ENCODE measurements at regions not wholly inside any gene's neighbourhood (a gene's known extent, or its start where the extent isn't known, plus 50 kb on each side); places are given as distances from the start of the nearest gene placed in this dataset.

DNA sequence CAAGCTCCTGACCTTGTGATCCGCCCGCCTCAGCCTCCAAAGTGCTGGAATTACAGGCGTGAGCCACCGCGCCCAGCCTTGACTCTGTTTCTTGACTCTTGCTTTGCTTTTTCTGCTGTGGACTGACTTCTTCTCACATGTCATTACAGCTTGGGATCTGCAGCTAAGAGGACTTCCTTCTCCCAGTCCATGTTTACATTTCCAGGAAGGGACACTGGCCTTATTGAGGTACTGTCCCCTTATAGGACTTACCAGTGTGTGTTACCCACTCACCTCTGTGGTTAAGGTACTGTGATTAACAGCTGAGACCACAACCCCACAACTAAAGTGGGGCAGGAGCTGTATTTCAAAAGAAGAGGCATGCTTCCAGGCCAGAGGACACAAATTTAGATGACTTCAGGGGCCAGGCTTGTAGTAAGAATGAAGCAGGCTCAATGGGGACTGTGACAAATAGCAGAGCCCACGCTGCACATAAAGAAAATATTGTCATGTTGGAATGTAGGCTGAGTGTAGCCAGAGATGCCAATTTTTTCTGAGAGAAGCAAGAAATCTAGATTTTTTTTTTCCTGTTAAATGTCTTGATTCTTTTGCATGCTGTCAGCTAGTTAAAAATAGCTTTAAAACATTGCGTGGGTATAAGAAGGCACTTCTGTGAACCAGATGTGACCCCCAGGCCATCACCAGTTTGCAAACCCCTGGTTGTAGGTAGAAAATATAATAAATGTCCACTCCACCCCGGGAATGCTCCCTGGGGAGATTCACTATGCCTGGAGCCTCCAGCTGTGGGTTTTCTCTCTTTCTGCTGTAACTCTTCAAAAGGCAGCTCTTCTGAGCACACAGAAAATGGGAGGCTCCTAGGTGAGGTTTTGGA is 75.0 kb downstream of the PTPDC1 start:
- no peak for DNase-seq

DNA sequence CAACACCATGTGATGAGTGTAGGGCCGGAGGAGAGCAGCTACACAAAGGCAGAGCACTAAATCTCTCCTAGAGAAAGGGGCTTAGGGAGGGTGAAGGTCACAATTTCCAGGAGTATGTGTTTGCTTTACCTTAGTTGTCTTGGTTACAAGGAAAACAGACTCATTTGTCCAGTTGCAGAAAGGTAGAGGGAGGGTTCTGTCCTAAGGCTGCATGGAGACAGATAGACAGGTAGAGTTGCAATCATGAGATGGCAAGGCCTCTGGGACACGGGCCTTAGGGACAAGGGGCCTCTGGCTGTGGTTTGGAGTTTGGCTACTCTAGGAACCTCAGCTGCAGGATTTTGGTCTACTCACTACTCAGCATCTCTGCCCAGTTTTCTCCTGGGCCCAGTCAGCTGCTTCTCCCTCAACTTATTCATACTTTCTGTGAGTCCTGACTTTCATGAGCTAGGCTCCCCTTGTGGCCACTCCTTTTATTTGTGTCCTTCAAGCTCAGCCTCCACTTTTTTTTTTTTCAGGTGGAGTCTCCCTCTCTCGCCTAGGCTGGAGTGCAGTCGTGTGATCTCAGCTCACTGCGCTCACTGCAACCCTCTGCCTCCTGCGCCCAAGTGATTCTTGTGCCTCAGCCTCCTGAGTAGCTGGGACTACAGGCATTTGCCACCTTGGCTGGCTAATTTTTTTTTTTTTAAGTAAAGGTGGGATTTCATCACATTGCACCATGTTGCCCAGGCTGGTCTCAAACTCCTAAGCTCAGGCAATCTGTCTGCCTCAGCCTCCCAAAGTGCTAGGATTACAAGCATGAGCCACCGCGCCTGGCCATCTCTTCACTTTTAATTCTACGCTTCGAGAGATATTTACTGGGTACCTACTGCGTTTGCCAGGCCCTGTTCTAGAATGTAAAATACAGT is 76.6 kb downstream of the PTPDC1 start:
- DNase-seq, result no peak

DNA sequence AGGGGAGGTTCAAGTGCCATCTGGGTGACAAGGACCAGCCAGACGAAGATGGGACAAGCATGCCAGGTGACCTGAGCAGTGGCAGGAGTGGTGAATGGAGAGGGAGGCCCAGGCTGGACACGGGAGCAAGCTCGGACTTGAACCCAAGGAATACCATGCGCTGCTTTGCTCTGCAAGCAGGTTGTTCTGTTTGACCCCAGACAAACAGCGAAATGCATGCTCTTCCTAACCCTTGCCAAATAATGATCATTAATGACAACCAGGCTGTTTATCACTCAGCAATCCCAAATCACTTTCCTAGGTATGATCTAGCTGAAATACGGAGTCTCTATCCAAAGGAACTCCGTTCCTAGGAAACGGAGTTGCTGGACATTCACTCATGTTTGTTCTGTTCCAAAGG is 77.4 kb downstream of the PTPDC1 start:
- no peak for DNase-seq

DNA sequence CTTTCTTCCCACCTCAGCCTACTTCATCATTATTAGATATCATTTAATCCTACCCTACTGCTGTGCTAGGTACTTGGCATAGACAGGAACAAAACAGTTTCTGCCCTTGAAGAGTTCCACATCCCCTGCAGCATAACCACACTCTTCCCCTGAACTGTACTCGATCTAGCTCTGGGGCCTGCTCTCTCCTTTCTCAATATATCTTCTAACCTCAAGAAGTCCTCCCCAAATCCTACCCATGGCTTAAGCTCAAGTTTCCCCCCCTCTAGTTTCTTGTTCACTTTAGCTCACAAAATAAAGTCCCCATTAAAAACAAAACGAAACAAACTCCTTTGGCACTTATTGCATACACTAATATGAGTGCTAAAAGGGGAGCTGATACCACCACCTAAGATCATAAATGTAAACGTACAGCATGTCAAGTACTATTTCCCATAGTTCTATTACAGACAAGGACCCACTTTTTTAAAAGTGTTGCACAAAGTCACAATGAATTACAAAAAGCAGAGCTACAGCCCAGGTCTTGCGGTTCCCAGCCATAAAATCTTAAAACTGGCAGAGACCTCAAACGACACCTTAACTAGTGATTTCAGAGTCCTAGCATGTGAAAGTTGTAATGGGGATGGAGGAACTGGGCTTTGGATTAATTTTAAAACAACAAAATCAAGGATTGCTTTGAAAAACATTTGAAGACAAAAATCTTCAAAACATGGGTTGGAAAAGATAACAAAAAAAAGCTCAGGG is 80.7 kb downstream of the PTPDC1 start:
- DNase-seq, result no peak

DNA sequence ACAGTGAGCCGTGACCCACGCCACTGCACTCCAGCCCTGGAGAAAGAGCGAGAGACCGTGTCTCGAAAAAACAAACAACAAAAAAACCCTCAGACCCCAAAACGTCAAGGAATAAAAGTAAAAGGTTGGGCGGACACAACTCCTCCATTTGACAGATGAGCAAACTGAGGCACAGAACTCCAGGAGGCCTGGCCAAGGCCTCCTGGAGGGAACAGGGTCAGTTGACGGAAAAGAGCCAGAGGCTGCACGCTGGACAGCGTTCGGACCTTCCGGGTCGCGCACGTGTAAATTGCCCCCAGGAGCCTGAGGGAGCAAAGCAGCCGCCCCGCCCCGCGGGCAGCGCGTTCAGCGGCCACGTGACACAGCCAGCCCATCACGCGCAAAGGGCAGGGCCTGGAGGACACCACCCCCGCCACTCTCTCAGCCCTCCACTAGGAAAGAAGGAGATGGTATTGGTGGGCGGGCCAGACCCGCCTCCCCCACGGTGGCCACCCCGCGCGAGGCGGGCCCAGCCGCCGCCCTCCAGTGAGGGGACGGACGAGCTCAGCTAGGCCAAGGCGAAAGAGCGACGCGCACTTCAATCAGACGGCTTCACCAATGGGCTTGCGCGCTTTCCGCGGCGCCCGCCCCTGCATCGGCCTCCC is 81.5 kb downstream of the PTPDC1 start:
- peak; percentile 86 to 92 for DNase-seq

DNA sequence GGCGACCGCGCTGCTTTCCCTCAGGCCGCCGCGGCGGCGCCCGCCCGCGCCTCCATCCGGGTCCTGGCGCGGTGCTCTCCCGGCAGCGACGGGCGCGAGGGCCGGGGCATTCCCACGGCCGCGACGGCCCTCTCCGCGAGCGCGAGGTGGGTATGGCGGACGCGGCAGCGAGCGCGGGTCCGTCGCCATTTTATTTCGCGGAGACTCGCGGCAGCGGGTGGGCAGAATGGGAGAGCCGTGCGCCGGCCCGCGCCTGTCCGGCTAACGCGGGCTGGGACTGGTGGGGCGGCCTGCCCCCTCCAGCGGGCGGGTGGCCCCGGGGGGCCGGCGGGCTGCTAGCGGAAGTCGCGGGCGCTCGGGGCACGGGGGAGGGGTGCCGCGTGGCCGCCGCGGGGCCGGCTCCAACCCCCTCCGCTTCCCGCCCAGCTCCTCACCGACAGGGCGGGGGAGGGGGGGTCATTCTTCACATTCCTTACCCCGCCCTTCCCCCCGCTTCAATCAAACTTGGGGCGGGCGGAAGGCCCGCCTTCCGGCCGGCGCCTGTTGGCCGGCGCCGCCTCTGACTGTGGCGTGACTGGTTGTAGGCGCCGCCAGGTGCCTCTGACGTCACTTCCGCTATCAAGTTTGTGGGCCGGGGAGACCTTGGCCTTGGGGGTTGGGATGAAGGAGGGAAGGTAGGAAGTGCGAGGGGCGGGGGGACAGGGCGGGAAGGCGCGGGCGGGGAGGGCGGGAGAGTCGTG is 82.1 kb downstream of the PTPDC1 start:
- peak; percentile 89 to 92 for DNase-seq

DNA sequence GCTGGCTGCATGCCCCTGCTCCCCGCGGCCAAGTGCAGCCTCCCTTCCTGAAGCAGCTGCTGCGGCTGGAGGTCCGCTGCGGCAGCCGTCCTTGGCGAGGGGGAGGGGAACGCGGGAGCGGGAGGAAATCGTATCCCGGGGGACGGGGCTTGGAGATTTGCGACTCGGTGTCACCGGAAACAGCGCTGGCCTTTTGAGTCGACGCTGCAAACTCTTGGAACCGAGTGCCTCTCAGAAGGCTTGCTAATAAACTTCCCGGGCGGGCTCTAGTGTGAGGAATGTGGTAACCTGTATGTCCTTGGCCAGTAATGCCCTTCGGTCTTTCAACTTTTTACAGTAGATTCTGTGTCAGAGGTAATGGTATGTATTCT is 82.7 kb downstream of the PTPDC1 start:
- no peak for DNase-seq

DNA sequence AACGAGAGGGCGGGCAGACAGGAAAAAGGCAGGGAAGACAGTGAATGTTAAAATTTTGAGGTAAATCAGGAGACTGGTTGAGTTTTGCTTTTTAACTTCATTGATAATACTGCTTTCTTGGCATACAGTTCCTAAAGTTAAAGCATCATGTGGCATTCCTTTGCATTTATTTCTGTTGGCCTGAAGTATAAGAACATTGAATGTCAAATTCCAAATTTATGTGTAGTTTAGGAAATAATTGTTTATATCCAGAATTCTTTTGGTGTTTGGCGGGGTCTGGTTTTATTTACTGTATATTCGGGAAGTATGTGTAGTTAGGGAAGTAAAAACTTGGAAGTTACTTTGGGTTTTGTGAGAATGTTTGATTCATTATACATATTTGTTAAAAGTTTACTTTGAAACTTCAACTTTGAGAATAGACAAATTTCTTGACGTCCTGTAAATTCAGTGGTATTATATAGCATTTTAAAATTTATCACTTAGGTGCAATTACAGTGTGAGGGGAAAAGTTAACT is 83.2 kb downstream of the PTPDC1 start:
- no peak for DNase-seq

DNA sequence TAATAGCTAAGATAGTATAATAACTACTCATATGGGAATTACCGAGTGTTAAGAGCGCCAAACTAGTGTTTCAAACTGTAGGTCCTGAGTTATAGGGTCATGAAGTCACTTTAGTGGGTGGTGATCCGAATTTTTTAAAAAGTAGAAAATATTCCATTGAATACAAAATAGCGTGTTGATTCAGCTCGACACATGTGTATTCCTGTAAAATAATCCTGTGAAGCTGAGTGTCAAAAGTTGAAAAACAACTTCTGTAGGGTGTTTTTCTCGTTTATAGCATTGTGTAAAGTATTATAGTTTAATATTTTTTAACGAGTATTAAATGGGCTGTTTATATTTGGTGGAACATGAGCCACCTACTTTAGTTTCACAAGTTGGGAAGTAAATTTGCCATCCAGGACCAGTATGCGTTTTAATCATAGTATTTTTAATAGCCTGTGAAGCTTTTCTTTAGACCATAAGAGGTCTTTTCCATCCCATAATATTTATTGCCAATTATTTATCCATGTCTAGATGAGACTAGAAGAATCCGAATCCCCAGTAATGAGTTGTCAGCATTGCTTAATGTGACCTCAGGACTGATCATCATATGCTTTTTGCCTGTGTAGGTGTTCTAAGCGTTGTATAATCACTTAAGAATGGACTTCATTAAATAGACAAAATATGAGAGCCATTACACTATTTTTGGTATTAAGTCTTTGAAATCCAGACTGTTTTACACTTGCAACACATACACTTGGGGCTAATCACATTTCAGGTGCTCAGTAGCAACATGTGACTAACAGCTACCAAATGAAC is 84.1 kb downstream of the PTPDC1 start:
- no peak for DNase-seq

DNA sequence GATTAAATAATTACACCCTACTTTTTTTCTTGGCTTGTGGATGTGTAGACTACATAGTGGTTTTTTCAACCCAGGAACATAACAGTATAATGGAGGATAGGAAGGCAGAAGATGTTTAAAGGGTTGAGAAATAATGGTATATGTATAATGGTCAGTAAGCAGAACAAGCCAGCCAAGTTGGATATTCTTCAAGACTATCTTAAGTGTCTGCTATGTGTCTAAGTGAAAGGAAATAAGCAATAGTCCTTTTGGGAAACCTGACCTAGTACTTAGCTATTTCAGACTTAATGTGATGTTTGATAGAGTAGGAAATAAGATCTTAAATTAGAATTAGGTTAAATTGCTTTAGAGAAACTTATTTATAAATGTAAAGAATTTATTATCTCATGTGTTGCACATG is 85.7 kb downstream of the PTPDC1 start:
- DNase-seq, result no peak

DNA sequence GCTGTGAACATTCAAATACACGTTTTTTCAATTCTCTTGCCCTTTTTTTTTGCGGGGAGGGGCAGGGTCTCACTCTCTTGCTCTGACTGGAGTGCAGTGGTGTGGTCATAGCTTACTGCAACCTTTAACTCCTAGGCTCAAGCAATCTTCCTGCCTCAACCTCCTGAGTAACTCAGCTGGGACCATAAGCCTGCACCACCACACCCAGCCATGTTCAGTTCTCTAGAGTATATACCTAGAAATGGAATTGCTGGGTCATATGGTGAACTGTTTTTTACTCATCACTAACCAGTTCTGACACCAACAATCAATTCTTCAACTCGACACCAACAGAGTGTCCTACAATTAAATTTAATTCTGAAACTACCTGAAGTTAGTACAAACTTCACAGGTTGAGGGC is 85.5 kb upstream of the ZNF169 start:
- peak in 1 of 2 donors; percentile 21 for DNase-seq

DNA sequence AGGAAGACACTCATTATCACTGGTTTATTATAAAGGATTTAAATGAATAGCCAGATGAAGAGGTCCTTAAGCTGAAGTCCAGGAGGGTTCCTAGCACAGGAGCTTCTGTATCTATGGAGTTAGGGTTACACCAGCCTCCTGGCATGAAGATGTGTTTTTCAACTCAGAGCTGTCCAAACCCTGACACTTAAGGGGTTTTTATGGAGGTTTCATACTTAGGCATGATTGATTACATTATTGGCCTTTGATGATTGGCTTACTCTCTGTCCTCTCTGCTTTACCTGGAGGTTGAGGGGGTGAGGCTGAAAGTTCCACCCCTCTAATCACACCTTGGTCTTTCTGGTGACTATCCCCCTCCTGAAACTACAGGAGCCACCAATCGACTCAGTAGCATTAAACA is 84.9 kb upstream of the ZNF169 start:
- no peak for DNase-seq

DNA sequence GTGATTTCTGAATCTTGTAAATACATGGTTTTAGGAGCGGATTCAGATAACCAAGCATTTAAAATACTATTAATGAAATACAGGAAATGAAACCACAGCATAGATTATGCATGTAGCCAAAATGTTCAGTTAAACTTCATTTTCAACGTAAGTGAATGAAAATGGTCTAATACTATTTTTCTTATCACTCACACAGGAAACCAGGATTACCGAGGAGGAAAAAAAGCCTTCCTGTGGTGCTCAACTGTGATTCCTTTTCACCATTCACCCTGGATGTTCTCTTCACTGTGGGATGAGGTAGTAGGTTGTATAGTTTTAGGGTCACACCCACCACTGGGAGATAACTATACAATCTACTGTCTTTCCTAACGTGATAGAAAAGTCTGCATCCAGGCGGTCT is 83.4 kb upstream of the ZNF169 start:
- DNase-seq, result no peak

DNA sequence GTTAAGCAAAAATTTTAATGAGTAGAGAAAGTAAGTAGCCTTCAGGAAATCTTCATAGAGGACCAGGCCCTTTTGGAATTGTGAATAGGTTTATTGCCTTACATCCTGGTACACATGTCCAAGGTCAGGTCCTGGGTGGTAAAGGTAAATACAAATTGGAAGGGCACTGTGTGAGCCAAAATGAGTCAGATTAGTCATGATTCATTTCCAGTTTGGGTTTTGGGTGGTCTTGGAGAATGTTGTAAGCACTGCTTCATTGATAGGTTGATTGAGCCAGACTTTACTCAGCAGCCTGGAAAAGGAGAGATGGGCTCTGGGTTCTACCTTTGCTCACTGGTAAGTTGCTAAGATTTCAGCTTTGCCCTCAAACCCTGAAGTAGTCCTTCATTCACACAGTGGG is 82.5 kb upstream of the ZNF169 start:
- DNase-seq, result no peak

DNA sequence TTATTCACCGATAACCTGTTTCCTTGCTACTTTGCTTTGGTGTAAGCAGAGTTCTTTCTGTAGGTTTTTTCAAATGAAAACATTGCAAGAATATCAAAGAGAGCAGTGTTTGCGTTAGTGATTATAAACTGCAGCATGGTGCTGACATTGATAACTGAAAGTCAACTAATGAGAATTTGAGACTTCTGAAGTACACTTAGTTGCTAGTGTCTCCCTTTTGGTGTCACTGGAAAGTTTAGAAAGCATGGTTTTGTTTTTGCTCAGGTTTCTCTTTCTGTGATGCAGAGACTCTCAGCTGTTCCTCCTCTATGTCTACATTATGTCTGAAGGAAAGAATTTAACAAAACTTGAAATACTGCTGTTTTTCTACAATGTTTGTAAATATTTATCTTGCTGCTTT is 80.2 kb upstream of the ZNF169 start:
- DNase-seq, result no peak

DNA sequence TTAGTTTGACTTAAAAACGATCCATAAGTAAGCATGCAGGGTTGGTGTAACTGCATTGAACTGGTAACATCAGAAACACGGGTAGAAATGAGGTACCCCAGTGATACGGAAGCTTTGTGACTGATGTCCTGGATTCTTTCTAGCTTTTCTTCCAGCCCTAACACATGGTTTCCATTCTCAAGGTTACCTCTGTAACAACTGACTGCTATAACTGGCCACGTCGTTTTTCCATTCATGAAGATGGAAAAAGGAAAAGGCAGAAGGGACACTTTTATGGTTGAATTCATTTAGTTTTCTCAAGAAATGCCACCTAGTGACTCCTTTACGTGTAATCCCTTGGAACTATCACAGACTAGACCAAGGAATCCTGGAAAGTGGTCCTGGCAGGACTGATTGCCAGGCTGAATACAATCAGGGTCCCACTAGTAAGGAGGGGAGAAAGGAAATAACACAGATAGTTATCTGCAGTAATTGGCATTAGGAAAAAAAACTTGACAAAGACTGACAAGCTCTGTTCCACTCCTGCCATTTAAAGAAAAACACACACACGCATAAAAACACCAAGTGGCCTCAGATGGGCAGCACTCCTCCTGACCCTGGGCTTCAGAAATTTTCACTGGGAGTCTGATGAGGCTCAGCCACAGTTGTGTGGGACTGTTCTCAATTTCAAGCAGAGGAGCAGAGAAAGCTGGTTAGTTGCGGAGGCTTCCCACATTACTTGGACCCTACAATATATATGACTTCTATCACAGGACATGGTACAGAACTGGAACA is 77.5 kb upstream of the ZNF169 start:
- DNase-seq, result no peak

DNA sequence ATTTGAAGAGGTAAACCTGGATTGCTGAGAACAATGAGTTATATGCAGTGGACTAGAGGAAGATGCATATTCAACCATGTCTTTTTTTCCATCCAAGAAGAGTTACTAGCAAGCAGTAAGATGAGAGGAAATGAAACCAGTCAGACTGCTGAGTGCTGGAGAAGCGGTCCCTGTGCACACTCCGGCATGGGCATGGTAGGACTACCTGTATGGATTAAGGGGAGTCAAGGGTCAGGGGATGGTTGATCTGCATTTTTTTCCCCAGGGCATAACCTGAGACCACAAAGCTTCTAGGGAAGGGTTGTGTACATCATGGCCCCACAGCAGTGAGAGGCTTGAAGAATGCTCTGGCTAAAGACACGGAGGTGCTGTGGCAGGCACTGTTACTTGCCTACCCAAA is 76.6 kb upstream of the ZNF169 start:
- no peak for DNase-seq

DNA sequence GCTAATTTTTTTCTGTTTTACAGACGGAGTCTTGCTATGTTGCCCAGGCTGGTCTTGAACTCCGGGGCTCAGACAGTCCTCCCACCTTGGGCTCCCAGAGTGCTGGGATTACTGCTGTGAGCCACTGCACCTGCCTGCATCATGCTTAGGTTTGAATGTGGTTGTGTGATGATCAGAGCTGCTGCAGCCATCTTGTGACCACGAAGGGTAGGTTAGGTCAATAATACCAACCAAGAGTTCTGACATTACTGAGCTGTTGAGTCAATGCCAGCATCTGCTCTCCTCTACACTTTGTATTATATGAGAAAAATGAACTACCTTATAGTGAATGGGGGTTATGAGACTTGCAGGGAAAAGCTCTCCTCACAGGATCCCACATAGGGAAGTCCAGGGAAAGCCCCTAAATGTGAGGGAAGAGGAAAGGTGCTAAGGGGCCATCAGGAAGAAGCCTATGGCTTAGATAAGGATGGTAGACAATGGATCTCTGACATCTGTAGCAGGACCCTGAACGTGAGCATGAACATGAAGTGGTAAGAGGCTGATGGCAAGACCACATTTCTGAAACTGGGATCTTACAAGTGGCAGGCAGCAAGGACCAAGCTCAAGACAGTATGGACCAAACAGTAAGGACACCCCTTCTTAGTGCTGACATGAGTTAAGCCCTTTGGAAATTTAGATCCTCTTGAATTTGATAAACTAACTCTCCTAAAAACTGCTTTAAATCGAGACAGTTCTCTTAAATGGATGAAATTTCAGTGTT is 75.7 kb upstream of the ZNF169 start:
- DNase-seq, result no peak

DNA sequence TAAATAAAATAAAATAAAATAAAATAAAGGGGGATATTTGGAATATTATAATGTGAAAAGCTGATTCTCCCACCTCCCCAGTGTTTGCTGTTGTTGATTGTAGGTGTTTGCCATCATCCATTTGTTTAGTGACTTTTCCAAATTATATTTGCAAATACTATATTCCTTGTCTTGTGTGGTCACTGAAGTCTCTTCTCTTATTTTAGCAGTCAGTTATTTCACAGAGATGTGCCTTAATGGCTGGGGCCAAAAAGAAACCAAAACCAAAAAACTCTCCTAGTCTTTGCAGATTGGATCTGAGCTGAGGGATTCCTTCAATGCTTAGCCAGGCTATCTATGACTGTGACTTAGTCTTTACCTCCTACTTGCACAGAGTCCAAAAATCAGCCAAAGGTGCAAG is 70.9 kb upstream of the ZNF169 start:
- no peak for DNase-seq

All from stimulated activated CD4-positive, alpha-beta T cell treated with anti-CD3 and anti-CD28 coated beads, Interleukin-2, amount 100 ng/mL, for 48 hours (primary cell).